ENCODE measurements at regions not wholly inside any gene's neighbourhood (a gene's known extent, or its start where the extent isn't known, plus 50 kb on each side); places are given as distances from the start of the nearest gene placed in this dataset.

- H3K27ac ChIP-seq (ENCODE audit: extremely low read length, insufficient read depth, low read length): no peak overlapping the region
- no peak for DNase-seq (ENCODE audit: low spot score)
- intact Hi-C loops (cut with micrococcal nuclease; ENCODE audit: unreplicated experiment) (no loop called here), in situ Hi-C loops (cut with HindIII; ENCODE audit: extremely low pct_ligation_motif_present, low pct_unique_long_range_greater_than_20kb) (no loop called here)
- CTCF ChIA-PET (ENCODE audit: low intra/inter-chr PET ratio, low total read pairs): no interaction called here
- TF ChIP-seq ZNF260 (CRISPR knock-in tag; IDR thresholded peaks at IDR 0.05; ENCODE audit: borderline replicate concordance, low read depth) (no peak), HNF4A (CRISPR knock-in tag; IDR thresholded peaks at IDR 0.05) (no peak), TP53 (CRISPR knock-in tag; conservative IDR thresholded peaks at IDR 0.05) (no peak), ZNF121 (CRISPR knock-in tag; IDR thresholded peaks at IDR 0.05) (no peak), ZNF180 (CRISPR knock-in tag; IDR thresholded peaks at IDR 0.05; ENCODE audit: borderline replicate concordance, low read depth) (no peak), ZBTB49 (CRISPR knock-in tag; IDR thresholded peaks at IDR 0.05; ENCODE audit: borderline replicate concordance) (no peak), KMT2B (CRISPR knock-in tag; IDR thresholded peaks at IDR 0.05) (no peak)
- POLR2A ChIA-PET: no interaction called here
- H3K4me2 ChIP-seq (ENCODE audit: low read depth, low read length): no peak overlapping the region
- no peak for FAIRE-seq
- BruUV-seq (replicated peaks): no TSS peak
- no peaks in the 10 kb centered on the region for H3K9me3 ChIP-seq (ENCODE audit: low read length)
- H3K9ac ChIP-seq (ENCODE audit: insufficient read depth, low read depth, low read length): no peak overlapping the region
- H3K4me1 ChIP-seq (ENCODE audit: insufficient read depth, low read length): no peaks in the 10 kb centered on the region
- no peaks in the 10 kb centered on the region for H3K79me2 ChIP-seq (ENCODE audit: insufficient read depth, low read length)
- H3K27me3 ChIP-seq (ENCODE audit: control insufficient read depth in 1 of 2, insufficient read depth in 2 of 2, low read length in 2 of 2): no peaks in the 10 kb centered on the region
- no peak for ATAC-seq
- H4K20me1 ChIP-seq (ENCODE audit: insufficient read depth, low read length): no peaks in the 10 kb centered on the region
- H3K4me3 ChIP-seq (replicated peaks in 1 of 3; ENCODE audit: insufficient read depth in 1 of 3, low read depth in 2 of 3, low read length in 3 of 3): no peak overlapping the region
- no peaks in the 10 kb centered on the region for H3K36me3 ChIP-seq (replicated peaks in 1 of 2; ENCODE audit: control insufficient read depth in 1 of 2, insufficient read depth in 2 of 2, low read length in 2 of 2)
- H2AFZ ChIP-seq (ENCODE audit: low read length): no peak overlapping the region
Observed at GRCh38 chr14:58901826-58902225, 264.1 kb downstream of the DACT1 start.

- Histone ChIP-seq H3K27me3 (ENCODE audit: control insufficient read depth in 1 of 2, insufficient read depth in 2 of 2, low read length in 2 of 2) (no peaks in the 10 kb centered on the region), H4K20me1 (ENCODE audit: insufficient read depth, low read length) (no peaks in the 10 kb centered on the region), H3K9me3 (ENCODE audit: low read length) (no peaks in the 10 kb centered on the region), H3K9ac (ENCODE audit: insufficient read depth, low read depth, low read length) (no peak overlapping the region), H2AFZ (ENCODE audit: low read length) (no peak overlapping the region), H3K4me1 (ENCODE audit: insufficient read depth, low read length) (no peaks in the 10 kb centered on the region), H3K4me2 (ENCODE audit: low read depth, low read length) (no peak overlapping the region), H3K36me3 (replicated peaks in 1 of 2; ENCODE audit: control insufficient read depth in 1 of 2, insufficient read depth in 2 of 2, low read length in 2 of 2) (no peaks in the 10 kb centered on the region), H3K79me2 (ENCODE audit: insufficient read depth, low read length) (no peaks in the 10 kb centered on the region), H3K27ac (ENCODE audit: extremely low read length, insufficient read depth, low read length) (no peak overlapping the region), H3K4me3 (replicated peaks in 1 of 3; ENCODE audit: insufficient read depth in 1 of 3, low read depth in 2 of 3, low read length in 3 of 3) (no peak overlapping the region)
- in situ Hi-C loops (cut with HindIII; ENCODE audit: extremely low pct_ligation_motif_present, low pct_unique_long_range_greater_than_20kb) (no loop called here), intact Hi-C loops (cut with micrococcal nuclease; ENCODE audit: unreplicated experiment) (no loop called here)
- BruUV-seq (replicated peaks): no TSS peak
- 5% methylated on average over 1 of the region's 1 CpG for WGBS (ENCODE audit: low lambda C conversion rate)
- no peak for DNase-seq (ENCODE audit: low spot score)
- ChIA-PET POLR2A (no interaction called here), CTCF (ENCODE audit: low intra/inter-chr PET ratio, low total read pairs) (no interaction called here)
- no peak for FAIRE-seq
- no peak for ATAC-seq
- no peak for TF ChIP-seq ZNF343 (CRISPR knock-in tag; IDR thresholded peaks at IDR 0.05)
- TF ChIP-seq POLR2AphosphoS2 (IDR thresholded peaks at IDR 0.05; ENCODE audit: low read depth, low read length): no peak
- no peak for TF ChIP-seq JDP2 (CRISPR knock-in tag; IDR thresholded peaks at IDR 0.05; ENCODE audit: borderline replicate concordance)
- no peak for TF ChIP-seq XRCC5 (optimal IDR thresholded peaks at IDR 0.05; ENCODE audit: low read length)
- TF ChIP-seq U2AF2 (IDR thresholded peaks at IDR 0.05; ENCODE audit: low read depth, low read length): no peak
- TF ChIP-seq HMGXB4 (CRISPR knock-in tag; IDR thresholded peaks at IDR 0.05; ENCODE audit: borderline replicate concordance in 1 of 2, low read depth in 1 of 2): no peak
- no peak for TF ChIP-seq ZNF20 (CRISPR knock-in tag; IDR thresholded peaks at IDR 0.05)
- no peak for TF ChIP-seq PATZ1 (CRISPR knock-in tag; IDR thresholded peaks at IDR 0.05)
Observed at GRCh38 chr14:58904776-58905175, 267.0 kb downstream of the DACT1 start.

Measured in HepG2 (cell line).